WTC11 (cell line): ENCODE measurements at regions not wholly inside any gene's neighbourhood (a gene's known extent, or its start where the extent isn't known, plus 50 kb on each side); places are given as distances from the start of the nearest gene placed in this dataset.

Experiments used
- CBFB ChIP-seq: sonication (generic); formaldehyde crosslinking; IDR thresholded peaks from 2 replicates; pipeline ENCODE4 v1.8.1; 2022; ENCODE audit warnings: mild to moderate bottlenecking, low read depth, missing genetic modification reagents
- CREB1 ChIP-seq: sonication (generic); formaldehyde crosslinking; IDR thresholded peaks from 2 replicates; pipeline ENCODE4 v1.8.0; 2023; ENCODE audit warnings: mild to moderate bottlenecking, missing genetic modification reagents
- ELF4 ChIP-seq: sonication (generic); formaldehyde crosslinking; IDR thresholded peaks from 2 replicates; pipeline ENCODE4 v1.8.1; 2022; ENCODE audit warnings: low read depth, mild to moderate bottlenecking, moderate library complexity, missing genetic modification reagents
- KAT7 ChIP-seq: sonication (generic); formaldehyde crosslinking; IDR thresholded peaks from 2 replicates; pipeline ENCODE4 v1.8.1; 2023; ENCODE audit warnings: missing genetic modification reagents, mild to moderate bottlenecking, borderline replicate concordance
- RELA ChIP-seq: sonication (generic); formaldehyde crosslinking; IDR thresholded peaks from 2 replicates; pipeline ENCODE4 v1.8.1; 2022; ENCODE audit warnings: missing genetic modification reagents, mild to moderate bottlenecking, borderline replicate concordance
- TEAD1 ChIP-seq: sonication (generic); formaldehyde crosslinking; IDR thresholded peaks from 2 replicates; pipeline ENCODE4 v1.8.0; 2022; ENCODE audit warnings: mild to moderate bottlenecking, missing genetic modification reagents
- ZNF121 ChIP-seq: sonication (generic); formaldehyde crosslinking; IDR thresholded peaks from 2 replicates; pipeline ENCODE4 v1.8.0; 2023; ENCODE audit warnings: missing genetic modification reagents
- ZNF232 ChIP-seq: sonication (generic); formaldehyde crosslinking; IDR thresholded peaks from 2 replicates; pipeline ENCODE4 v1.8.0; 2022; ENCODE audit warnings: mild to moderate bottlenecking, missing genetic modification reagents
- TF ChIP-seq, protein P1 (sequence below): sonication (generic); formaldehyde crosslinking; IDR thresholded peaks from 2 replicates; pipeline ENCODE4 v1.8.0; 2023; ENCODE audit warnings: missing genetic modification reagents
- TF ChIP-seq, protein P2 (sequence below): fragments of 200-600 bp; IDR thresholded peaks from 2 replicates; pipeline ENCODE4 v1.8.0; 2022; ENCODE audit warnings: antibody characterized with exemption
- TF ChIP-seq, protein P3 (sequence below): sonication (generic); formaldehyde crosslinking; IDR thresholded peaks from 2 replicates; pipeline ENCODE4 v1.8.0; 2022; ENCODE audit warnings: mild to moderate bottlenecking, missing genetic modification reagents
- TF ChIP-seq, protein P4 (sequence below): sonication (generic); formaldehyde crosslinking; IDR thresholded peaks from 2 replicates; pipeline ENCODE4 v1.8.0; 2022; ENCODE audit warnings: mild to moderate bottlenecking, missing genetic modification reagents
- TF ChIP-seq, protein P5 (sequence below): sonication (generic); formaldehyde crosslinking; IDR thresholded peaks from 2 replicates; pipeline ENCODE4 v1.8.1; 2023; ENCODE audit warnings: mild to moderate bottlenecking, missing genetic modification reagents
- TF ChIP-seq, protein P6 (sequence below): sonication (generic); formaldehyde crosslinking; IDR thresholded peaks from 2 replicates; pipeline ENCODE4 v1.8.0; 2023; ENCODE audit warnings: mild to moderate bottlenecking, missing genetic modification reagents

DNA sequence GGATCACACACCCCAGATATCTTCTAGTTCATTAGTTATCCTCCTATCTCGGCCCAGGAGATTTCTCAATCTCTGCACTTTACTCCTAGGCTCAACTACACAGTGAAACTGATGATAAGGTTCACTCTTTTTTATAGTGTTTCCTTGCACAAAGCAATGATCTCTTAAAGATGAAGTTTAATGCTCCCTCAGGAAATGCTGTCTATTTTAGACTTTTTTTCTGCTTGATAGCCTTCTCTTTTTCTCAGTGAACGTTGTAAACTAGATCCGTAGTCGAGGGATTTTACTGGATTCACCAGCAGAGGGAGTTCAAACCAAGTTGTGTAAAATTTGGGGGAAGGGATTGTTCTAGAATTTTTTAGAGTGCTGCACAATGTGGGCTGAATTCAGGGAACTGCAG lies 269.6 kb downstream of the GBA3 start:
- TF ChIP-seq, protein P1, sequence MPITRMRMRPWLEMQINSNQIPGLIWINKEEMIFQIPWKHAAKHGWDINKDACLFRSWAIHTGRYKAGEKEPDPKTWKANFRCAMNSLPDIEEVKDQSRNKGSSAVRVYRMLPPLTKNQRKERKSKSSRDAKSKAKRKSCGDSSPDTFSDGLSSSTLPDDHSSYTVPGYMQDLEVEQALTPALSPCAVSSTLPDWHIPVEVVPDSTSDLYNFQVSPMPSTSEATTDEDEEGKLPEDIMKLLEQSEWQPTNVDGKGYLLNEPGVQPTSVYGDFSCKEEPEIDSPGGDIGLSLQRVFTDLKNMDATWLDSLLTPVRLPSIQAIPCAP (CRISPR knock-in tag), result no peak
- TF ChIP-seq, protein P2, sequence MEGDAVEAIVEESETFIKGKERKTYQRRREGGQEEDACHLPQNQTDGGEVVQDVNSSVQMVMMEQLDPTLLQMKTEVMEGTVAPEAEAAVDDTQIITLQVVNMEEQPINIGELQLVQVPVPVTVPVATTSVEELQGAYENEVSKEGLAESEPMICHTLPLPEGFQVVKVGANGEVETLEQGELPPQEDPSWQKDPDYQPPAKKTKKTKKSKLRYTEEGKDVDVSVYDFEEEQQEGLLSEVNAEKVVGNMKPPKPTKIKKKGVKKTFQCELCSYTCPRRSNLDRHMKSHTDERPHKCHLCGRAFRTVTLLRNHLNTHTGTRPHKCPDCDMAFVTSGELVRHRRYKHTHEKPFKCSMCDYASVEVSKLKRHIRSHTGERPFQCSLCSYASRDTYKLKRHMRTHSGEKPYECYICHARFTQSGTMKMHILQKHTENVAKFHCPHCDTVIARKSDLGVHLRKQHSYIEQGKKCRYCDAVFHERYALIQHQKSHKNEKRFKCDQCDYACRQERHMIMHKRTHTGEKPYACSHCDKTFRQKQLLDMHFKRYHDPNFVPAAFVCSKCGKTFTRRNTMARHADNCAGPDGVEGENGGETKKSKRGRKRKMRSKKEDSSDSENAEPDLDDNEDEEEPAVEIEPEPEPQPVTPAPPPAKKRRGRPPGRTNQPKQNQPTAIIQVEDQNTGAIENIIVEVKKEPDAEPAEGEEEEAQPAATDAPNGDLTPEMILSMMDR, result peak; percentile 34; the same call in 1 of the 2 replicates
- TF ChIP-seq, protein P3, sequence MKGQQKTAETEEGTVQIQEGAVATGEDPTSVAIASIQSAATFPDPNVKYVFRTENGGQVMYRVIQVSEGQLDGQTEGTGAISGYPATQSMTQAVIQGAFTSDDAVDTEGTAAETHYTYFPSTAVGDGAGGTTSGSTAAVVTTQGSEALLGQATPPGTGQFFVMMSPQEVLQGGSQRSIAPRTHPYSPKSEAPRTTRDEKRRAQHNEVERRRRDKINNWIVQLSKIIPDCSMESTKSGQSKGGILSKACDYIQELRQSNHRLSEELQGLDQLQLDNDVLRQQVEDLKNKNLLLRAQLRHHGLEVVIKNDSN, result no peak
- TF ChIP-seq ELF4 (CRISPR knock-in tag), result no peak
- TF ChIP-seq CBFB (CRISPR knock-in tag), result no peak
- no peak for TF ChIP-seq ZNF232
- TF ChIP-seq, protein P4, sequence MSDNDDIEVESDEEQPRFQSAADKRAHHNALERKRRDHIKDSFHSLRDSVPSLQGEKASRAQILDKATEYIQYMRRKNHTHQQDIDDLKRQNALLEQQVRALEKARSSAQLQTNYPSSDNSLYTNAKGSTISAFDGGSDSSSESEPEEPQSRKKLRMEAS, result no peak
- no peak for TF ChIP-seq KAT7 (CRISPR knock-in tag)
- TF ChIP-seq TEAD1 (CRISPR knock-in tag), result no peak
- no peak for TF ChIP-seq CREB1 (CRISPR knock-in tag)
- TF ChIP-seq, protein P5, sequence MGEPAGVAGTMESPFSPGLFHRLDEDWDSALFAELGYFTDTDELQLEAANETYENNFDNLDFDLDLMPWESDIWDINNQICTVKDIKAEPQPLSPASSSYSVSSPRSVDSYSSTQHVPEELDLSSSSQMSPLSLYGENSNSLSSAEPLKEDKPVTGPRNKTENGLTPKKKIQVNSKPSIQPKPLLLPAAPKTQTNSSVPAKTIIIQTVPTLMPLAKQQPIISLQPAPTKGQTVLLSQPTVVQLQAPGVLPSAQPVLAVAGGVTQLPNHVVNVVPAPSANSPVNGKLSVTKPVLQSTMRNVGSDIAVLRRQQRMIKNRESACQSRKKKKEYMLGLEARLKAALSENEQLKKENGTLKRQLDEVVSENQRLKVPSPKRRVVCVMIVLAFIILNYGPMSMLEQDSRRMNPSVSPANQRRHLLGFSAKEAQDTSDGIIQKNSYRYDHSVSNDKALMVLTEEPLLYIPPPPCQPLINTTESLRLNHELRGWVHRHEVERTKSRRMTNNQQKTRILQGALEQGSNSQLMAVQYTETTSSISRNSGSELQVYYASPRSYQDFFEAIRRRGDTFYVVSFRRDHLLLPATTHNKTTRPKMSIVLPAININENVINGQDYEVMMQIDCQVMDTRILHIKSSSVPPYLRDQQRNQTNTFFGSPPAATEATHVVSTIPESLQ (CRISPR knock-in tag), result no peak
- TF ChIP-seq RELA (CRISPR knock-in tag), result no peak
- TF ChIP-seq ZNF121 (CRISPR knock-in tag), result no peak
- TF ChIP-seq, protein P6, sequence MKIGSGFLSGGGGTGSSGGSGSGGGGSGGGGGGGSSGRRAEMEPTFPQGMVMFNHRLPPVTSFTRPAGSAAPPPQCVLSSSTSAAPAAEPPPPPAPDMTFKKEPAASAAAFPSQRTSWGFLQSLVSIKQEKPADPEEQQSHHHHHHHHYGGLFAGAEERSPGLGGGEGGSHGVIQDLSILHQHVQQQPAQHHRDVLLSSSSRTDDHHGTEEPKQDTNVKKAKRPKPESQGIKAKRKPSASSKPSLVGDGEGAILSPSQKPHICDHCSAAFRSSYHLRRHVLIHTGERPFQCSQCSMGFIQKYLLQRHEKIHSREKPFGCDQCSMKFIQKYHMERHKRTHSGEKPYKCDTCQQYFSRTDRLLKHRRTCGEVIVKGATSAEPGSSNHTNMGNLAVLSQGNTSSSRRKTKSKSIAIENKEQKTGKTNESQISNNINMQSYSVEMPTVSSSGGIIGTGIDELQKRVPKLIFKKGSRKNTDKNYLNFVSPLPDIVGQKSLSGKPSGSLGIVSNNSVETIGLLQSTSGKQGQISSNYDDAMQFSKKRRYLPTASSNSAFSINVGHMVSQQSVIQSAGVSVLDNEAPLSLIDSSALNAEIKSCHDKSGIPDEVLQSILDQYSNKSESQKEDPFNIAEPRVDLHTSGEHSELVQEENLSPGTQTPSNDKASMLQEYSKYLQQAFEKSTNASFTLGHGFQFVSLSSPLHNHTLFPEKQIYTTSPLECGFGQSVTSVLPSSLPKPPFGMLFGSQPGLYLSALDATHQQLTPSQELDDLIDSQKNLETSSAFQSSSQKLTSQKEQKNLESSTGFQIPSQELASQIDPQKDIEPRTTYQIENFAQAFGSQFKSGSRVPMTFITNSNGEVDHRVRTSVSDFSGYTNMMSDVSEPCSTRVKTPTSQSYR (CRISPR knock-in tag), result no peak
